ENCODE measurements at regions not wholly inside any gene's neighbourhood (a gene's known extent, or its start where the extent isn't known, plus 50 kb on each side); places are given as distances from the start of the nearest gene placed in this dataset.

- Histone ChIP-seq H3K27ac (ENCODE audit: low read length) (no peak overlapping the region), H3K9me3 (no peaks in the 10 kb centered on the region), H3K4me1 (ENCODE audit: control insufficient read depth in 1 of 2, extremely low read depth in 1 of 2, insufficient read depth in 2 of 2, low read length in 2 of 2) (no peaks in the 10 kb centered on the region), H3K4me3 (ENCODE audit: control insufficient read depth in 1 of 2, extremely low read depth in 1 of 2, low read length in 1 of 2) (no peak overlapping the region), H3K27me3 (replicated peaks in 1 of 2; ENCODE audit: control insufficient read depth in 2 of 2, extremely low read depth in 1 of 2, insufficient read depth in 2 of 2, low read length in 1 of 2) (peaks cover 0 to 21% of the 10 kb centered on the region in 2 experiments), H3K36me3 (ENCODE audit: control insufficient read depth in 2 of 2, extremely low read depth in 1 of 2, insufficient read depth in 1 of 2, low read length in 1 of 2) (no peaks in the 10 kb centered on the region)
- H3K4me1 Mint-ChIP-seq = no peaks in the 10 kb centered on the region
- peaks cover 4 to 21% of the 10 kb centered on the region in 2 donors for H3K27me3 Mint-ChIP-seq
- no peaks in the 10 kb centered on the region for H3K9me3 Mint-ChIP-seq
- 68% methylated on average over 10 of the region's 10 CpGs for WGBS (ENCODE audit: insufficient coverage)
- ATAC-seq (replicated peaks in 1 of 4) = no peak
- DNase-seq = no peak
- CTCF ChIA-PET = no interaction called here
- no peak overlapping the region for H3K27ac Mint-ChIP-seq
- H3K4me3 Mint-ChIP-seq = no peak overlapping the region
- no peaks in the 10 kb centered on the region for H3K36me3 Mint-ChIP-seq
- POLR2A ChIA-PET = interaction anchor here in 1 of 2 donors (0.5 kb wide), 1 partner anchor 10 kb away, joined by 6 read pairs; no protein-coding TSS in a partner anchor
These were observed 476.4 kb downstream of the TBC1D22A start for GRCh38 chr22:47238690-47239473.

GRCh38 chr22:47237890-47238480, 475.5 kb downstream of the TBC1D22A start:
- Histone ChIP-seq H3K27me3 (replicated peaks in 1 of 2; ENCODE audit: control insufficient read depth in 2 of 2, extremely low read depth in 1 of 2, insufficient read depth in 2 of 2, low read length in 1 of 2) (peaks cover 0 to 24% of the 10 kb centered on the region in 2 experiments), H3K27ac (ENCODE audit: low read length) (no peak overlapping the region), H3K4me1 (ENCODE audit: control insufficient read depth in 1 of 2, extremely low read depth in 1 of 2, insufficient read depth in 2 of 2, low read length in 2 of 2) (no peaks in the 10 kb centered on the region), H3K36me3 (ENCODE audit: control insufficient read depth in 2 of 2, extremely low read depth in 1 of 2, insufficient read depth in 1 of 2, low read length in 1 of 2) (no peaks in the 10 kb centered on the region), H3K9me3 (no peaks in the 10 kb centered on the region), H3K4me3 (ENCODE audit: control insufficient read depth in 1 of 2, extremely low read depth in 1 of 2, low read length in 1 of 2) (no peak overlapping the region)
- Mint-ChIP-seq H3K4me1 (no peaks in the 10 kb centered on the region), H3K36me3 (no peaks in the 10 kb centered on the region), H3K27me3 (peaks cover 4 to 21% of the 10 kb centered on the region in 2 donors), H3K9me3 (peaks cover 5% of the 10 kb centered on the region in 3 donors), H3K4me3 (no peak overlapping the region), H3K27ac (no peak overlapping the region)
- 74% methylated on average over 4 of the region's 7 CpGs for WGBS (ENCODE audit: insufficient coverage)
- ChIA-PET POLR2A (interaction anchor here in 1 of 2 donors (0.5 kb wide), 1 partner anchor 11 kb away, joined by 6 read pairs; no protein-coding TSS in a partner anchor), CTCF (no interaction called here)
- ATAC-seq (replicated peaks in 1 of 4) (no peak), DNase-seq (no peak)

GRCh38 chr22:47236718-47237117, 474.3 kb downstream of the TBC1D22A start:
- Mint-ChIP-seq H3K4me3 (no peak overlapping the region), H3K27me3 (peaks cover 4 to 18% of the 10 kb centered on the region in 2 donors), H3K9me3 (peaks cover 5 to 6% (median 5%) of the 10 kb centered on the region in 3 donors), H3K4me1 (no peaks in the 10 kb centered on the region), H3K27ac (no peak overlapping the region), H3K36me3 (no peaks in the 10 kb centered on the region)
- Histone ChIP-seq H3K9me3 (no peaks in the 10 kb centered on the region), H3K4me1 (ENCODE audit: control insufficient read depth in 1 of 2, extremely low read depth in 1 of 2, insufficient read depth in 2 of 2, low read length in 2 of 2) (no peaks in the 10 kb centered on the region), H3K27me3 (replicated peaks in 1 of 2; ENCODE audit: control insufficient read depth in 2 of 2, extremely low read depth in 1 of 2, insufficient read depth in 2 of 2, low read length in 1 of 2) (peaks cover 0 to 28% of the 10 kb centered on the region in 2 experiments), H3K36me3 (ENCODE audit: control insufficient read depth in 2 of 2, extremely low read depth in 1 of 2, insufficient read depth in 1 of 2, low read length in 1 of 2) (no peaks in the 10 kb centered on the region), H3K4me3 (ENCODE audit: control insufficient read depth in 1 of 2, extremely low read depth in 1 of 2, low read length in 1 of 2) (no peak overlapping the region), H3K27ac (ENCODE audit: low read length) (no peak overlapping the region)
- WGBS (ENCODE audit: insufficient coverage) = 100% methylated on average over 1 of the region's 1 CpG
- DNase-seq = no peak
- no peak for ATAC-seq (replicated peaks in 1 of 4)
- POLR2A ChIA-PET = no interaction called here
- CTCF ChIA-PET = no interaction called here

- DNase-seq (no peak), ATAC-seq (replicated peaks in 1 of 4) (no peak)
- WGBS (ENCODE audit: insufficient coverage) = 57% methylated on average over 1 of the region's 2 CpGs
- peaks cover 0 to 28% of the 10 kb centered on the region in 2 experiments for H3K27me3 ChIP-seq (replicated peaks in 1 of 2; ENCODE audit: control insufficient read depth in 2 of 2, extremely low read depth in 1 of 2, insufficient read depth in 2 of 2, low read length in 1 of 2)
- H3K4me3 Mint-ChIP-seq = no peak overlapping the region
- H3K27me3 Mint-ChIP-seq = peaks cover 4 to 16% of the 10 kb centered on the region in 2 donors
- H3K36me3 ChIP-seq (ENCODE audit: control insufficient read depth in 2 of 2, extremely low read depth in 1 of 2, insufficient read depth in 1 of 2, low read length in 1 of 2) = no peaks in the 10 kb centered on the region
- no peaks in the 10 kb centered on the region for H3K9me3 ChIP-seq
- no peak overlapping the region for H3K27ac ChIP-seq (ENCODE audit: low read length)
- POLR2A ChIA-PET = no interaction called here
- no peaks in the 10 kb centered on the region for H3K4me1 ChIP-seq (ENCODE audit: control insufficient read depth in 1 of 2, extremely low read depth in 1 of 2, insufficient read depth in 2 of 2, low read length in 2 of 2)
- H3K27ac Mint-ChIP-seq = no peak overlapping the region
- H3K4me3 ChIP-seq (ENCODE audit: control insufficient read depth in 1 of 2, extremely low read depth in 1 of 2, low read length in 1 of 2) = no peak overlapping the region
- CTCF ChIA-PET = no interaction called here
- H3K36me3 Mint-ChIP-seq = no peaks in the 10 kb centered on the region
- H3K9me3 Mint-ChIP-seq = peaks cover 5 to 6% (median 5%) of the 10 kb centered on the region in 3 donors
- no peaks in the 10 kb centered on the region for H3K4me1 Mint-ChIP-seq
These were observed 473.7 kb downstream of the TBC1D22A start for GRCh38 chr22:47236161-47236560.

- ChIA-PET POLR2A (no interaction called here), CTCF (no interaction called here)
- H3K4me1 ChIP-seq (ENCODE audit: control insufficient read depth in 1 of 2, extremely low read depth in 1 of 2, insufficient read depth in 2 of 2, low read length in 2 of 2) = no peaks in the 10 kb centered on the region
- no peaks in the 10 kb centered on the region for H3K36me3 ChIP-seq (ENCODE audit: control insufficient read depth in 2 of 2, extremely low read depth in 1 of 2, insufficient read depth in 1 of 2, low read length in 1 of 2)
- Mint-ChIP-seq H3K27ac (no peak overlapping the region), H3K9me3 (peaks cover 5 to 6% (median 5%) of the 10 kb centered on the region in 3 donors), H3K36me3 (no peaks in the 10 kb centered on the region), H3K4me3 (no peak overlapping the region), H3K4me1 (no peaks in the 10 kb centered on the region), H3K27me3 (peaks cover 5 to 7% of the 10 kb centered on the region in 2 donors)
- no peaks in the 10 kb centered on the region for H3K9me3 ChIP-seq
- no peak overlapping the region for H3K27ac ChIP-seq (ENCODE audit: low read length)
- ATAC-seq (replicated peaks in 1 of 4) (no peak), DNase-seq (no peak)
- H3K27me3 ChIP-seq (replicated peaks in 1 of 2; ENCODE audit: control insufficient read depth in 2 of 2, extremely low read depth in 1 of 2, insufficient read depth in 2 of 2, low read length in 1 of 2) = peaks cover 0 to 18% of the 10 kb centered on the region in 2 experiments
- 73% methylated on average over 9 of the region's 9 CpGs for WGBS (ENCODE audit: insufficient coverage)
- no peak overlapping the region for H3K4me3 ChIP-seq (ENCODE audit: control insufficient read depth in 1 of 2, extremely low read depth in 1 of 2, low read length in 1 of 2)
These were observed 471.1 kb downstream of the TBC1D22A start for GRCh38 chr22:47233316-47234243.

- no peak for DNase-seq
- WGBS (ENCODE audit: insufficient coverage) = 77% methylated on average over 5 of the region's 7 CpGs
- Histone ChIP-seq H3K4me3 (ENCODE audit: control insufficient read depth in 1 of 2, extremely low read depth in 1 of 2, low read length in 1 of 2) (no peak overlapping the region), H3K27me3 (replicated peaks in 1 of 2; ENCODE audit: control insufficient read depth in 2 of 2, extremely low read depth in 1 of 2, insufficient read depth in 2 of 2, low read length in 1 of 2) (peaks cover 0 to 12% of the 10 kb centered on the region in 2 experiments), H3K4me1 (ENCODE audit: control insufficient read depth in 1 of 2, extremely low read depth in 1 of 2, insufficient read depth in 2 of 2, low read length in 2 of 2) (no peaks in the 10 kb centered on the region), H3K9me3 (no peaks in the 10 kb centered on the region), H3K36me3 (ENCODE audit: control insufficient read depth in 2 of 2, extremely low read depth in 1 of 2, insufficient read depth in 1 of 2, low read length in 1 of 2) (no peaks in the 10 kb centered on the region), H3K27ac (ENCODE audit: low read length) (no peak overlapping the region)
- ChIA-PET CTCF (no interaction called here), POLR2A (no interaction called here)
- Mint-ChIP-seq H3K4me3 (no peak overlapping the region), H3K9me3 (peaks cover 5 to 6% (median 5%) of the 10 kb centered on the region in 3 donors), H3K27me3 (peaks cover 2 to 3% of the 10 kb centered on the region in 2 donors), H3K4me1 (no peaks in the 10 kb centered on the region), H3K27ac (no peak overlapping the region), H3K36me3 (no peaks in the 10 kb centered on the region)
- no peak for ATAC-seq (replicated peaks in 1 of 4)
These were observed 470.3 kb downstream of the TBC1D22A start for GRCh38 chr22:47232753-47233152.

Measured in T-cell (primary cell).